SK-N-SH treated with all-trans-retinoic acid at 6 μM for 48 hours (cell line): ENCODE measurements at regions not wholly inside any gene's neighbourhood (a gene's known extent, or its start where the extent isn't known, plus 50 kb on each side); places are given as distances from the start of the nearest gene placed in this dataset.

ENCODE experiments used
- ATAC-seq: fragments of 200-7000 bp; cut with Tn5 transposase; 3 replicates; pipeline ENCODE4 v1.9.1; 2020; ENCODE audit warnings: mild to moderate bottlenecking, moderate library complexity
- BACH2 ChIP-seq: fragments of 250-450 bp; sonication (Bioruptor Pico); IDR thresholded peaks from 2 replicates; pipeline ENCODE4 v1.9.0; 2021; ENCODE audit warnings: mild to moderate bottlenecking, borderline replicate concordance
- CREB5 ChIP-seq: fragments of 250-450 bp; sonication (Bioruptor Pico); IDR thresholded peaks from 2 replicates; pipeline ENCODE4 v1.5.1; 2020; ENCODE audit warnings: low read depth, mild to moderate bottlenecking, moderate library complexity
- CSDC2 ChIP-seq: fragments of 250-450 bp; sonication (Bioruptor Pico); IDR thresholded peaks from 2 replicates; pipeline ENCODE4 v1.5.0; 2020; ENCODE audit warnings: mild to moderate bottlenecking, moderate library complexity
- CSRNP3 ChIP-seq: fragments of 250-450 bp; sonication (Bioruptor Pico); IDR thresholded peaks from 2 replicates; pipeline ENCODE4 v1.5.1; 2021; ENCODE audit warnings: mild to moderate bottlenecking, moderate library complexity
- ESRRG ChIP-seq: fragments of 250-450 bp; sonication (Bioruptor Pico); IDR thresholded peaks from 2 replicates; pipeline ENCODE4 v1.6.1; 2021; ENCODE audit warnings: mild to moderate bottlenecking
- GLIS3 ChIP-seq: fragments of 250-450 bp; sonication (Bioruptor Pico); IDR thresholded peaks from 2 replicates; pipeline ENCODE4 v1.5.0; 2020; ENCODE audit warnings: mild to moderate bottlenecking, moderate library complexity
- ISL1 ChIP-seq: fragments of 250-450 bp; sonication (Bioruptor Pico); IDR thresholded peaks from 2 replicates; pipeline ENCODE4 v2.1.2; 2022; ENCODE audit warnings: mild to moderate bottlenecking, moderate library complexity
- OSR1 ChIP-seq: fragments of 250-450 bp; sonication (Bioruptor Pico); IDR thresholded peaks from 2 replicates; pipeline ENCODE4 v1.8.0; 2022; ENCODE audit warnings: moderate library complexity, mild to moderate bottlenecking, inconsistent platforms
- PATZ1 ChIP-seq: fragments of 250-450 bp; sonication (Bioruptor Pico); IDR thresholded peaks from 2 replicates; pipeline ENCODE4 v1.8.0; 2020; ENCODE audit warnings: mild to moderate bottlenecking, moderate library complexity, borderline replicate concordance
- POU6F1 ChIP-seq: fragments of 250-450 bp; sonication (Bioruptor Pico); IDR thresholded peaks from 2 replicates; pipeline ENCODE4 v1.8.0; 2021; ENCODE audit warnings: low read depth, mild to moderate bottlenecking, moderate library complexity, borderline replicate concordance
- PPARA ChIP-seq: fragments of 250-450 bp; sonication (Bioruptor Pico); IDR thresholded peaks from 2 replicates; pipeline ENCODE4 v1.5.0; 2020; ENCODE audit warnings: mild to moderate bottlenecking, borderline replicate concordance
- RARB ChIP-seq: fragments of 250-450 bp; sonication (Bioruptor Pico); IDR thresholded peaks from 2 replicates; pipeline ENCODE4 v1.8.0; 2021; ENCODE audit warnings: mild to moderate bottlenecking, moderate library complexity
- SNAI2 ChIP-seq: fragments of 250-450 bp; sonication (Bioruptor Pico); IDR thresholded peaks from 2 replicates; pipeline ENCODE4 v1.5.0; 2020; ENCODE audit warnings: mild to moderate bottlenecking, moderate library complexity
- TCF4 ChIP-seq: fragments of 250-450 bp; sonication (Bioruptor Pico); IDR thresholded peaks from 2 replicates; pipeline ENCODE4 v1.8.0; 2021; ENCODE audit warnings: mild to moderate bottlenecking, moderate library complexity, borderline replicate concordance
- TOX ChIP-seq: fragments of 250-450 bp; sonication (Bioruptor Pico); IDR thresholded peaks from 2 replicates; pipeline ENCODE4 v1.8.0; 2021; ENCODE audit warnings: mild to moderate bottlenecking, moderate library complexity, borderline replicate concordance
- TSHZ2 ChIP-seq: fragments of 250-450 bp; sonication (Bioruptor Pico); IDR thresholded peaks from 2 replicates; pipeline ENCODE4 v1.5.0; 2020; ENCODE audit warnings: mild to moderate bottlenecking, moderate library complexity
- ZC3H10 ChIP-seq: fragments of 250-450 bp; sonication (Bioruptor Pico); IDR thresholded peaks from 2 replicates; pipeline ENCODE4 v1.5.1; 2021; ENCODE audit warnings: mild to moderate bottlenecking, moderate library complexity
- ZFP30 ChIP-seq: fragments of 450-650 bp; formaldehyde crosslinking; IDR thresholded peaks from 2 replicates; pipeline ENCODE4 v1.5.0; 2022; ENCODE audit warnings: mild to moderate bottlenecking, moderate library complexity
- ZNF565 ChIP-seq: fragments of 450-650 bp; formaldehyde crosslinking; conservative IDR thresholded peaks from 2 replicates; pipeline ENCODE4 v1.5.0; 2020; ENCODE audit warnings: low read depth, mild to moderate bottlenecking, moderate library complexity
- ZNF70 ChIP-seq: fragments of 450-650 bp; formaldehyde crosslinking; IDR thresholded peaks from 2 replicates; pipeline ENCODE4 v1.5.0; 2020; ENCODE audit warnings: mild to moderate bottlenecking, moderate library complexity
- ZNF8 ChIP-seq: fragments of 450-650 bp; formaldehyde crosslinking; IDR thresholded peaks from 2 replicates; pipeline ENCODE4 v1.5.0; 2020; ENCODE audit warnings: mild to moderate bottlenecking, moderate library complexity

- TF ChIP-seq GLIS3, result no peak
- no peak for TF ChIP-seq SNAI2 (CRISPR knock-in tag)
- no peak for TF ChIP-seq TSHZ2 (CRISPR knock-in tag)
- no peak for TF ChIP-seq CREB5 (CRISPR knock-in tag)
- no peak for TF ChIP-seq POU6F1 (CRISPR knock-in tag)
- no peak for TF ChIP-seq OSR1 (CRISPR knock-in tag)
- TF ChIP-seq ZNF70 (CRISPR knock-in tag), result no peak
- TF ChIP-seq ZNF8 (CRISPR knock-in tag), result no peak
- TF ChIP-seq TCF4 (CRISPR knock-in tag), result no peak
- TF ChIP-seq CSRNP3 (CRISPR knock-in tag), result no peak
- TF ChIP-seq ESRRG (CRISPR knock-in tag), result no peak
- TF ChIP-seq PPARA (CRISPR knock-in tag), result no peak
- TF ChIP-seq ZNF565 (CRISPR knock-in tag), result no peak
- TF ChIP-seq, all 23 proteins: peak for 0
- ATAC-seq, result no peak
Measured at GRCh38 chr2:121061633-121062032, 223.4 kb downstream of the TFCP2L1 start.

- TF ChIP-seq TOX (CRISPR knock-in tag), result no peak
- no peak for TF ChIP-seq CSDC2
- no peak for TF ChIP-seq ZFP30 (CRISPR knock-in tag)
- TF ChIP-seq ZNF8 (CRISPR knock-in tag), result no peak
- TF ChIP-seq BACH2 (CRISPR knock-in tag), result no peak
- no peak for TF ChIP-seq CSRNP3 (CRISPR knock-in tag)
- TF ChIP-seq POU6F1 (CRISPR knock-in tag), result no peak
- TF ChIP-seq CREB5 (CRISPR knock-in tag), result no peak
- TF ChIP-seq OSR1 (CRISPR knock-in tag), result no peak
- no peak for TF ChIP-seq ZC3H10
- no peak for TF ChIP-seq PATZ1
- no peak for TF ChIP-seq GLIS3
- no peak for TF ChIP-seq RARB (CRISPR knock-in tag)
- TF ChIP-seq SNAI2 (CRISPR knock-in tag), result no peak
- TF ChIP-seq ISL1 (CRISPR knock-in tag), result no peak
- no peak for TF ChIP-seq ESRRG (CRISPR knock-in tag)
- no peak for ATAC-seq
Measured at GRCh38 chr2:121063471-121063870, 221.5 kb downstream of the TFCP2L1 start.
